ENCODE measurements at regions not wholly inside any gene's neighbourhood (a gene's known extent, or its start where the extent isn't known, plus 50 kb on each side); places are given as distances from the start of the nearest gene placed in this dataset.
"Not testable (repeated sequence)": the region's sequence is repeated elsewhere in the genome, so short reads cannot be mapped to it uniquely, and the experiment has no call there.

DNA sequence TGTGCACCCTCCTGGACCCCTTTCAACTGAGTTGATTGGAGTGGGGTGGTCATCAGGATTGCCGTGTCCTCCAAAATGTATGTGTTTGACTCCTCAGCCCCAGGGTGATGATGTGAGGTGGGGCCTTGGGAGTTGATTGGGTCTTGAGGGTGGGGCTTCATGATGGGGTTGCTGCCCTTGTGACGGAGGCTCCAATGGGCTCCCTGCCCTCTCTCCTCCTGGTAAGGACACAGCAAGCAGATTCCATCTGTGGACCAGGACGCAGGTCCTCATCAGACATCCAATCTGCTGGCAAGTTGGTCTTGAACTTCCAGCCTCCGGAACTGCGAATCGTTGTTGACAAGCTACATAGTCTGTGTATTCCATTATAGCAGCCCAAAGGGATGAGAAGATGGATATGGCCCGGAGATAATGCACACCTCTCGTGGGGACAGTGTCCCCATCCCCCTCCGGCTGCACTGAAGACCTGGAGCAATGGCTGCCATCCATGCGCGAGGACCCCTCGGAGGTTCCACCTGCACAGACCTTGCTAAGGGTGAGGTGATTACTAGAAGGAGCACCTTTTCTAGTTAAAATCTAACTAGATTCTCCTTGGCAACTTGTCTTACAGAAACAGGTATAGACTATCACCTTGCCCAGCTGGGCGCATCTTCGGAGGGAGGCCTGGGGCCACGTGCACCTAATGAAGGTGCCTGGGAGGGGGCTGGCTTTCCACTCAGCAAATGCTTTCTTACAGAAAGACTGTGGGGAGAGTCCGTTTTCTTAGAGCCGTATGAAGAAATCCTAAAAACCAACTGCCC, 75.7 kb upstream of the IRX4 start:
- TF ChIP-seq, protein P1, sequence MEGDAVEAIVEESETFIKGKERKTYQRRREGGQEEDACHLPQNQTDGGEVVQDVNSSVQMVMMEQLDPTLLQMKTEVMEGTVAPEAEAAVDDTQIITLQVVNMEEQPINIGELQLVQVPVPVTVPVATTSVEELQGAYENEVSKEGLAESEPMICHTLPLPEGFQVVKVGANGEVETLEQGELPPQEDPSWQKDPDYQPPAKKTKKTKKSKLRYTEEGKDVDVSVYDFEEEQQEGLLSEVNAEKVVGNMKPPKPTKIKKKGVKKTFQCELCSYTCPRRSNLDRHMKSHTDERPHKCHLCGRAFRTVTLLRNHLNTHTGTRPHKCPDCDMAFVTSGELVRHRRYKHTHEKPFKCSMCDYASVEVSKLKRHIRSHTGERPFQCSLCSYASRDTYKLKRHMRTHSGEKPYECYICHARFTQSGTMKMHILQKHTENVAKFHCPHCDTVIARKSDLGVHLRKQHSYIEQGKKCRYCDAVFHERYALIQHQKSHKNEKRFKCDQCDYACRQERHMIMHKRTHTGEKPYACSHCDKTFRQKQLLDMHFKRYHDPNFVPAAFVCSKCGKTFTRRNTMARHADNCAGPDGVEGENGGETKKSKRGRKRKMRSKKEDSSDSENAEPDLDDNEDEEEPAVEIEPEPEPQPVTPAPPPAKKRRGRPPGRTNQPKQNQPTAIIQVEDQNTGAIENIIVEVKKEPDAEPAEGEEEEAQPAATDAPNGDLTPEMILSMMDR (IDR thresholded peaks at IDR 0.05): no peak
- Histone ChIP-seq H3K4me3 (no peak overlapping the region), H3K27ac (no peak overlapping the region)
- peak; percentile 45 for DNase-seq (ENCODE audit: low spot score)

DNA sequence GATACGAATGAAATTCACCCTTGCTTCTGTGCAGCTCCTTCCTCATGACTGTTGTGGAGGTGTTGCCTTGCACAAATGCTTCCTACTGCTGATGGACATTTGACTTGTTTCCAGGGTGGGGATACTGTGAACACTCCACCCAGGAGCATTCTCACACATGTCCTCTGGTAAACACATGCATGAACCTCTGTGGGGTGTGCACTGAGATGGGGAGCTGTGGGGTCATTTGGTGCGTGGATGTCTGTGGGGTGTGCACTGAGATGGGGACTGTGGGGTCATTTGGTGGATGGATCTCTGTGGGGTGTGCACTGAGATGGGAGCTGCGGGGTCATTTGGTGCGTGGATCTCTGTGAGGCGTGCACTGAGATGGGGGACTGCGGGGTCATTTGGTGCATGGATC, 72.9 kb upstream of the IRX4 start:
- DNase-seq (ENCODE audit: low spot score): peak; percentile 24
- TF ChIP-seq, protein P1 (IDR thresholded peaks at IDR 0.05): no peak
- Histone ChIP-seq H3K4me3 (no peak overlapping the region), H3K27ac (no peak overlapping the region)

GRCh38 chr5:1953710-1954109, 71.0 kb upstream of the IRX4 start:
- H3K4me3 ChIP-seq, H3K27ac ChIP-seq: not testable (repeated sequence)
- DNase-seq (ENCODE audit: low spot score): peak; percentile 14

DNA sequence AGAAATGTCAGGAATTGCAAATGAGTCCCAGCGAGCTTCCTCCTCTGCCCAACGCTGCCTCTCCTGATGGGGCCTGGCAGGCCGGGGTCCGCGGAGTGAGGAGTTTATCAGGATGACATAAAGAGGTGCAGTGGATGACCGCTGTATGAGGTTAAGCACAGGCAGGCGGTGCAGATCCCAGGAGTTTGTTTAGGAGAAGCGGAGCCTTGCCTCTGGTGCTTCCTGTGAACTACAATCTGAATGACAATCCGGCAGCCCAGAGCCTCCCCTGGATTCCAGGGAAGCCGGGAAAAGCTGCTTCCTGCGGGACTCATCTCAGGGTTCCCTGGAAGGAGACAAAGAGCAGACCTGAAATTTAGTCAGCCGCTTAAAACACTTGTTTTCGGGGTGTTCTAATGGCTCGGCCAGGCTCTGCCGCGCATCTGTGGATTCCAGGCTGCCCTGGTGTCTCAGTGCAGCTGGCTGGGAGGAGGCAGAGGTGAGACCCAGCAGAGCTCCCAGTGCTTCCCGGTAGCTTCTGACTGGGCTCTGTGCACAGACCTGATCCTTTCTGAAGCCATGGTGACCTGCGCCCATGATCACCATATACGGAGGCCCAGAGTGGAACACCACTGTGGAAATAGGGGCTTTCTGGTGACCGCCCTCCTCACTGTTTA, 69.8 kb upstream of the IRX4 start:
- Histone ChIP-seq H3K27ac (no peak overlapping the region), H3K4me3 (no peak overlapping the region)
- TF ChIP-seq, protein P1 (IDR thresholded peaks at IDR 0.05): no peak
- no peak for DNase-seq (ENCODE audit: low spot score)

DNA sequence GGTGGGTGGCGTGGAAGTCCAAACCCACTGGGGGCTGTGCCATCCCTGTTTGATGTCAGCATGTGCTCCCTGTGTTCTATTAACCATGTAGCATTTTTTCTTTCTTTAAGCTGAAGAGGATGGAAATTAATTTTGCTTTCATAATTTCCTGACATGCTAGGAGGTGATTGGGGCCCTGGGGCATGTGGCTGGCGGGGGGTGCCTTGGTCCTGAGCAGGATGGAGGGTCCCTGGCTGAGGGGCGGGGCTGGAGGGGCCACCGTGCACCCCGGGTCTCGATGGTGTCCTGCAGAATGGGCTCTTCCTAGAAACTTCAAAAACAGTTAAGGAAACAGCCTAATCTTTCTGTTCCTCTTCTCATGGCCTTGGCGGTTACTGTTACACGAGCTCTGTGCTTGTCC, 69.3 kb upstream of the IRX4 start:
- no peak for DNase-seq (ENCODE audit: low spot score)
- no peak overlapping the region for H3K4me3 ChIP-seq
- TF ChIP-seq, protein P1 (IDR thresholded peaks at IDR 0.05): no peak
- H3K27ac ChIP-seq: no peak overlapping the region

DNA sequence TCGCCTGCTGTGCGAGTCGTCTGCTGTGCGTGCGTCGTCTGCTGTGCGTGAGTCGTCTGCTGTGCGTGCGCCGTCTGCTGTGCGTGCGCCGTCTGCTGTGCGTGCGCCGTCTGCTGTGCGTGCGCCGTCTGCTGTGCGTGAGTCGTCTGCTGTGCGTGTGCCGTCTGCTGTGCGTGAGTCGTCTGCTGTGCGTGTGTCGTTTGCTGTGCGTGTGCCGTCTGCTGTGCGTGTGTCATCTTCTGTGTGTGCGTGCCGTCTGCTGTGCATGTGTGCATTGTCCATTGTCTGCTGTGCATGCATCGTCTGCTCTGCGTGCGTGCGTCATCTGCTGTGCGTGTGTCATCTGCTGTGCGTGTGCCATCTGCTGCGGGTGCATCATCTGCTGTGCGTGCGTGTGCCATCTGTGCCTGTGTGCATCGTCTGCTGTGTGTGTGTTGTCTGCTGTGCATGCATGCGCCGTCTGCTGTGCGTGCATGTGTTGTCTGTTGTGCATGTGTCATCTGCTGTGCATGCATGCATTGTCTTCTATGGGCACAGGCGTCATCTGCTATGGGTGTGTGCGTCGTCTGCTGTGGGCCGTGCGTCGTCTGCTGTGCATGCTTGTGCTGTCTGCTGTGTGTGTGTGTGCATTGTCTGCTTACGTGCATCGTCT, 68.6 kb upstream of the IRX4 start:
- Histone ChIP-seq H3K27ac (no peak overlapping the region), H3K4me3 (no peak overlapping the region)
- no peak for DNase-seq (ENCODE audit: low spot score)
- TF ChIP-seq, protein P1 (IDR thresholded peaks at IDR 0.05): no peak

DNA sequence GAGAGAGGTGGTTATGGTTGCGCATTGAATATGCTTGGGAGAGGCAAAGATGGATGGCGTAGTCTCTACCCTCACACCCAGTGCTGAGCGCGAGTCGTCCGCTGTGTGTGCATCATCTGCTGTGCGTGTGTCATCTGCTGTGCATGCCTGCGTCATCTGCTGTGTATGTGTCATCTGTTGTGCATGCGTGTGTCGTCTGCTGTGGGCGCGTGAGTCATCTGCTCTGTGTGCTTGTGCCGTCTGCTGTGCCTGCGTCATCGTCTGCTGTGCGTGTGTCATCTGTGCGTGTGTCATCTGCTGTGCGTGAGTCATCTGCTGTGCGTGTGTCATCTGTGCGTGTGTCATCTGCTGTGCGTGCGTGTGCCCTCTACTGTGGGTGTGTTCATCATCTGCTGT, 68.0 kb upstream of the IRX4 start:
- no peak overlapping the region for H3K27ac ChIP-seq
- no peak overlapping the region for H3K4me3 ChIP-seq
- no peak for DNase-seq (ENCODE audit: low spot score)
- TF ChIP-seq, protein P1 (IDR thresholded peaks at IDR 0.05): no peak
